Right lobe of liver (tissue), 6 donors: ENCODE measurements at regions not wholly inside any gene's neighbourhood (a gene's known extent, or its start where the extent isn't known, plus 50 kb on each side); places are given as distances from the start of the nearest gene placed in this dataset.
A peak's percentile ranks its signal among the peaks of the same experiment; 100 is the strongest.

Source experiments
- ATAC-seq, 4 donors: fragments of 200-7000 bp; cut with Tn5 transposase; one replicate each; pipeline ENCODE4 v1.9.1; 2020; ENCODE audit warnings: mild to moderate bottlenecking in 4 of 4, moderate library complexity in 4 of 4
- DNase-seq, 3 donors: peaks; one replicate each; pipeline ENCODE4 v3.0.0-alpha.2; 2020
- H3K27ac ChIP-seq, 3 donors: fragments of 200-600 bp; one replicate each; pipeline ENCODE4 v1.8.0; 2022
- H3K27me3 ChIP-seq, 2 donors: fragments of 200-600 bp; one replicate each; pipeline ENCODE4 v1.8.0; 2022
- H3K36me3 ChIP-seq, 4 donors: fragments of 200-600 bp; sonication (generic) in 1 of 4; one replicate each; pipeline versions ENCODE4 v1.5.1 to v1.8.0; 2017 to 2022; ENCODE audit warnings: control low read depth in 1 of 4
- H3K4me1 ChIP-seq, 4 donors: fragments of 200-600 bp; sonication (generic) in 1 of 4; one replicate each; pipeline versions ENCODE4 v1.5.1 to v1.8.0; 2017 to 2022; ENCODE audit warnings: control low read depth in 1 of 4
- H3K4me3 ChIP-seq, 3 donors: fragments of 200-600 bp; one replicate each; pipeline ENCODE4 v1.8.0; 2022
- H3K9me3 ChIP-seq, 4 donors: fragments of 200-600 bp; sonication (generic) in 1 of 4; one replicate each; pipeline versions ENCODE4 v1.5.1 to v1.8.0; 2017 to 2022; ENCODE audit warnings: control low read depth in 1 of 4
- POLR2A ChIP-seq: fragments of 450-650 bp; IDR thresholded peaks from one replicate; pipeline ENCODE4 v1.6.1; 2017; ENCODE audit warnings: antibody characterized with exemption, mild to moderate bottlenecking
- WGBS: methylation state at CpG from one replicate; pipeline ENCODE4 v1.1.6; 2018; ENCODE audit warnings: low coverage, low lambda C conversion rate; ENCODE audit not compliant: insufficient coverage; ENCODE audit errors: missing lambda C conversion rate; 5-methylcytosine and 5-hydroxymethylcytosine counted together
- intact Hi-C, 2 donors: fragments of 100-400 bp; cut with DNase I; formaldehyde crosslinking; loops; one replicate each; pipeline versions ENCODE4 v1.11.2 to v1.14.1; 2022
- TF ChIP-seq, protein P1 (sequence below), 4 donors: fragments of 200-600 bp in 3 of 4; fragments of 450-650 bp in 1 of 4; IDR thresholded peaks; one replicate each; pipeline versions ENCODE4 v1.5.1 to v1.8.0; 2016 to 2022; ENCODE audit warnings: antibody characterized with exemption in 4 of 4, mild to moderate bottlenecking in 2 of 4
- donor health status: DM: no; HTN: yes; CAD: no.
- donor health status: DM: no; HTN: no; CAD: no.
- donor health status: DM: no; HTN: no; CAD: no.
- donor health status: DM: no; HTN: yes; CAD: no.
- donor health status: DM: no; HTN: yes; CAD: no.

DNA sequence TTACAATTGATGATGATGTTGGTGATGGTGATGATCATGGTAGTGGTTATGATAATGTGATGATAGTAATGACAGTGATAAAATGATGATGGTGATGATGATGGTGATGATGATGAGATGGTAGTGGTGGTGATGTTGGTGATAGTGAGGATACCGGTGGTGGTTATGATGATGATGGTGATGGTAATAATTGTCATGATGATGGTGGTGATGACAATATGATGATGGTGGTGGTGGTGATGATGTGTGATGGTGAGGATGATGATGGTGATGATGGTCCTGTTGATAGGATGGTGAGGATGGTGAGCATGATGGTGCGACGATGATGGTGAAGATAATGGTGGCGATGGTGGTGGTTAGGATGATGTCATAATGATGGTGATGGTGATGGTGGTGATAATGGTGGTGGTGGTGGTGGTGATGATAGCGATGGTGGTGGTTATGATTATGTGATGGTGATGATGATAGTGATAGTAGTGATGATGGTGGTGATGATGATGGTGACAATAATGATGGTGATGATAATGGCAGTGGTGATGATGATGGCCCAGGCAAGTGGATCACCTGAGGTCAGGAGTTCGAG is 1129.9 kb downstream of the BRD1 start:
- Histone ChIP-seq H3K27ac (no peak overlapping the region), H3K27me3 (no peaks in the 10 kb centered on the region), H3K9me3 (no peaks in the 10 kb centered on the region), H3K4me1 (no peaks in the 10 kb centered on the region), H3K36me3 (no peaks in the 10 kb centered on the region), H3K4me3 (no peak overlapping the region)
- 80% methylated on average over 6 of the region's 6 CpGs for WGBS
- TF ChIP-seq, protein P1, sequence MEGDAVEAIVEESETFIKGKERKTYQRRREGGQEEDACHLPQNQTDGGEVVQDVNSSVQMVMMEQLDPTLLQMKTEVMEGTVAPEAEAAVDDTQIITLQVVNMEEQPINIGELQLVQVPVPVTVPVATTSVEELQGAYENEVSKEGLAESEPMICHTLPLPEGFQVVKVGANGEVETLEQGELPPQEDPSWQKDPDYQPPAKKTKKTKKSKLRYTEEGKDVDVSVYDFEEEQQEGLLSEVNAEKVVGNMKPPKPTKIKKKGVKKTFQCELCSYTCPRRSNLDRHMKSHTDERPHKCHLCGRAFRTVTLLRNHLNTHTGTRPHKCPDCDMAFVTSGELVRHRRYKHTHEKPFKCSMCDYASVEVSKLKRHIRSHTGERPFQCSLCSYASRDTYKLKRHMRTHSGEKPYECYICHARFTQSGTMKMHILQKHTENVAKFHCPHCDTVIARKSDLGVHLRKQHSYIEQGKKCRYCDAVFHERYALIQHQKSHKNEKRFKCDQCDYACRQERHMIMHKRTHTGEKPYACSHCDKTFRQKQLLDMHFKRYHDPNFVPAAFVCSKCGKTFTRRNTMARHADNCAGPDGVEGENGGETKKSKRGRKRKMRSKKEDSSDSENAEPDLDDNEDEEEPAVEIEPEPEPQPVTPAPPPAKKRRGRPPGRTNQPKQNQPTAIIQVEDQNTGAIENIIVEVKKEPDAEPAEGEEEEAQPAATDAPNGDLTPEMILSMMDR (IDR thresholded peaks at IDR 0.05): no peak
- no peak for TF ChIP-seq POLR2A
- no peak for ATAC-seq
- intact Hi-C loops: no loop called here
- peak in 1 of 3 donors; percentile 5 for DNase-seq

DNA sequence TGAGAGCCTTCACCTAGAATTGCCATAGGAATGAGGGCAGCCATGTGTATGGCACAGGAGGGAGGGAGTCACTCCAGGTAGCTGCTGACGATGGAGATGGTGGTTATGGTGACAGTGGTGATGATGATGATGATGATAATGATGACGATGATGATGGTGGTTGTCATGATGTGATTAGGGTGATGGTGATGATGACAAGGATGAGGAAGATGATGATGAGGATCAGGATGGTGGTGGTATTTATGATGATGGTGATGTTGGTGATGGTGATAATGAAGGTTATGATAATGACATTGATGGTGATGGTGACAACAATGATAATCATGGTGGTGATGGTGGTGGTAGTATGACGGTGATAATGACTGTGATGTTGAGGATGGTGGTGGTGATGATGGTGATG is 1130.5 kb downstream of the BRD1 start:
- H3K9me3 ChIP-seq: no peaks in the 10 kb centered on the region
- no peak overlapping the region for H3K4me3 ChIP-seq
- H3K36me3 ChIP-seq: no peaks in the 10 kb centered on the region
- WGBS: 53% methylated on average over 3 of the region's 3 CpGs
- no peaks in the 10 kb centered on the region for H3K27me3 ChIP-seq
- intact Hi-C loops: no loop called here
- ATAC-seq (no peak), DNase-seq (no peak)
- no peaks in the 10 kb centered on the region for H3K4me1 ChIP-seq
- no peak overlapping the region for H3K27ac ChIP-seq
- TF ChIP-seq POLR2A: no peak
- TF ChIP-seq, protein P1 (IDR thresholded peaks at IDR 0.05): no peak

DNA sequence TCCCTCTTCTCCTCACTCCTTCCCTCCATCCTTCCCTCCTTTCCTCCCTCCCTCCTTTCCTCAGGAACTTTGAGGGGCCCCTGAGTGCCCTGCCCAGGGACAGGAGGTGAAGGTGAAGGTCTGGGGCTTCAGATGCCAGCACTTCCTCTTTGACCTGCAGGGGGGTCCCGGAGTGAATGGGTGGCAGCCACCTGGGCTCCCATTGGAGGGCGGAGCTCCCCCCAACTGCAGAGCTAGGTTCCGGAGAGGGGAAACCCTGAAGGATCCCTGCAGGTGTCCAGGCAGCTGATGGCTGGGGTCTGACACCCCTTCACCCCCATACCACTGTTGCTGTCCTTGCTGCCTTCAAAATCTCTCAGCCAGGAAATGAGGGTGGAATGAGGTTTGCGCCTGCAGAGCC is 1131.3 kb downstream of the BRD1 start:
- no CpG with 5 or more reads among the region's 4 CpGs for WGBS
- DNase-seq: peak in 1 of 3 donors; percentile 35

DNA sequence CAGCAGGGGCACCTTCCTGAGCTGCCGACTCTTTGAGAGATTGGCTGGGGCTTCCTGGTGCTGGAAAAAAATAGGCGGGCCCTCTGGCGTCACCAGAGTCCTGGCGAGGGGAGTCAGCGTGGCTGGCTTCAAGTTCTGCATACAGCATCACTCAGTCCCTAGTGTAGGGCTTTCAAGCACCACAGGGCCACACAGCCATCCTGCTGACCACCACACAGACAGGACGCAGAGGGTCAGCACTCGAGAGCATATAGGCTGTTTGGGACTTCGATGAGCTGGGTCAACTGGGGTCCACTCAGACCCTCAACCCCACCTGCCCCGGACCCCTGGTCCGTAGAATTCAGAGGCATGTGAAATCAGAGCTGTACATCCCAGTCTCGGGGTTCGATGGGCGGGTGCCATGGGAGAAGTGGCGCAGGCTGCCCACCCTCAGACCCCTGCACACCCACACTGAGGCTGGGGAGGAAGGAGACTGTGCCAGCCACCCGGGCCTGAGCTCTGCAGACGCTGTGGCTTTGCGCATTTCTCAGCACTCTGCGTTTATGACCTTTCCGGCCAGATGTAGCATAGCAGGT is 1131.9 kb downstream of the BRD1 start:
- Histone ChIP-seq H3K9me3 (no peaks in the 10 kb centered on the region), H3K27ac (no peak overlapping the region), H3K4me1 (no peaks in the 10 kb centered on the region), H3K27me3 (no peaks in the 10 kb centered on the region), H3K4me3 (no peak overlapping the region), H3K36me3 (no peaks in the 10 kb centered on the region)
- WGBS: 67% methylated on average over 1 of the region's 19 CpGs
- DNase-seq (peak in 1 of 3 donors; percentile 32), ATAC-seq (no peak)
- no peak for TF ChIP-seq POLR2A
- TF ChIP-seq, protein P1 (IDR thresholded peaks at IDR 0.05): no peak
- intact Hi-C loops: no loop called here

More for the DNA sequence above, 1131.3 kb downstream of the BRD1 start:
- H3K4me1 ChIP-seq: no peaks in the 10 kb centered on the region
- no peaks in the 10 kb centered on the region for H3K9me3 ChIP-seq
- no peak overlapping the region for H3K27ac ChIP-seq
- ATAC-seq: no peak
- H3K4me3 ChIP-seq: no peak overlapping the region
- TF ChIP-seq, protein P1 (IDR thresholded peaks at IDR 0.05): no peak
- TF ChIP-seq POLR2A: no peak
- H3K36me3 ChIP-seq: no peaks in the 10 kb centered on the region
- intact Hi-C loops: no loop called here
- H3K27me3 ChIP-seq: no peaks in the 10 kb centered on the region
